B cell (primary cell): ENCODE measurements at regions not wholly inside any gene's neighbourhood (a gene's known extent, or its start where the extent isn't known, plus 50 kb on each side); places are given as distances from the start of the nearest gene placed in this dataset.

Source experiments
- ATAC-seq: fragments of 200-7000 bp; cut with Tn5 transposase; one replicate; pipeline ENCODE4 v1.10.0; 2021; ENCODE audit warnings: low read depth, mild to moderate bottlenecking, moderate number of reproducible peaks, moderate library complexity
- CTCF ChIA-PET: fragments of 350-600 bp; sonication (Branson Sonifier 250); formaldehyde crosslinking; loops from one replicate; lab custom pipeline; 2021; ENCODE audit warnings: antibody characterized with exemption, inconsistent platforms; lab: Charles Lee
- POLR2A ChIA-PET: fragments of 350-600 bp; sonication (Branson Sonifier 250); formaldehyde crosslinking; loops from one replicate; lab custom pipeline; 2021; ENCODE audit warnings: antibody characterized with exemption; lab: Charles Lee
- DNase-seq: peaks from one replicate; pipeline ENCODE4 v3.0.0; 2013
- H2AFZ ChIP-seq: 2 replicates; pipeline ENCODE4 v1.6.1; 2012; ENCODE audit warnings: mild to moderate bottlenecking, low read depth, low read length; ENCODE audit not compliant: insufficient read depth, poor library complexity, severe bottlenecking
- H3K27ac ChIP-seq, 2 donors: 1 replicate in 1 of 2; 2 replicates in 1 of 2; pipeline ENCODE4 v1.5.1; 2012 to 2013; ENCODE audit warnings: low read length in 2 of 2, mild to moderate bottlenecking in 2 of 2, moderate library complexity in 1 of 2
- H3K27me3 ChIP-seq, 4 experiments: fragments of 200-600 bp in 1 of 4; sonication (generic) in 1 of 4; replicated peaks in 1 of 4; 1 replicate in 2 of 4; 2 replicates in 2 of 4; pipeline versions ENCODE4 v1.6.1 to v1.7.0; 2013 to 2016; ENCODE audit warnings: low read length in 3 of 4, mild to moderate bottlenecking in 2 of 4, mixed read lengths in 1 of 4, moderate library complexity in 1 of 4; ENCODE audit not compliant: insufficient read depth in 4 of 4, control insufficient read depth in 3 of 4; ENCODE audit errors: control extremely low read depth in 1 of 4
- H3K36me3 ChIP-seq, 2 experiments: replicated peaks in 1 of 2; 1 replicate in 1 of 2; 2 replicates in 1 of 2; pipeline versions ENCODE4 v1.6.1 to v1.7.1; 2013; ENCODE audit warnings: low read length in 1 of 2; ENCODE audit not compliant: insufficient read depth in 2 of 2, control insufficient read depth in 1 of 2; ENCODE audit errors: control extremely low read depth in 1 of 2, extremely low read depth in 1 of 2
- H3K4me1 ChIP-seq, 2 donors: fragments of 200-600 bp in 1 of 2; sonication (generic) in 1 of 2; 1 replicate in 1 of 2; 2 replicates in 1 of 2; pipeline versions ENCODE4 v1.5.1 to v1.6.1; 2013 to 2017; ENCODE audit warnings: low read length in 2 of 2; ENCODE audit not compliant: control insufficient read depth in 2 of 2, insufficient read depth in 2 of 2
- H3K4me2 ChIP-seq: replicated peaks from 2 replicates; pipeline ENCODE3; 2012; ENCODE audit warnings: mild to moderate bottlenecking, low read depth, low read length; ENCODE audit not compliant: poor library complexity, severe bottlenecking
- H3K4me3 ChIP-seq, 5 experiments: fragments of 200-600 bp in 1 of 5; sonication (generic) in 1 of 5; 1 replicate in 3 of 5; 2 replicates in 2 of 5; pipeline versions ENCODE4 v1.5.1 to v1.7.0; 2011 to 2016; ENCODE audit warnings: low read length in 4 of 5, mild to moderate bottlenecking in 4 of 5, low read depth in 2 of 5, control low read depth in 1 of 5, moderate library complexity in 1 of 5; ENCODE audit not compliant: insufficient read depth in 1 of 5; ENCODE audit errors: control extremely low read depth in 1 of 5, extremely low read depth in 1 of 5
- H3K79me2 ChIP-seq: fragments of 200-600 bp; sonication (generic); one replicate; pipeline ENCODE4 v1.6.0; 2016; ENCODE audit warnings: low read length; ENCODE audit not compliant: control insufficient read depth, insufficient read depth
- H3K9ac ChIP-seq: fragments of 200-600 bp; sonication (generic); 2 replicates; pipeline ENCODE4 v1.6.1; 2017; ENCODE audit warnings: mild to moderate bottlenecking, low read length, moderate library complexity
- H3K9me3 ChIP-seq, 3 donors: one replicate each; pipeline versions ENCODE4 v1.6.1 to v1.7.1; 2013; ENCODE audit warnings: low read length in 2 of 3; ENCODE audit not compliant: control insufficient read depth in 2 of 3, insufficient read depth in 1 of 3; ENCODE audit errors: control extremely low read depth in 1 of 3
- H4K20me1 ChIP-seq: 2 replicates; pipeline ENCODE4 v1.6.0; 2012; ENCODE audit warnings: mild to moderate bottlenecking, low read length; ENCODE audit not compliant: insufficient read depth, control insufficient read depth, poor library complexity, severe bottlenecking
- H3K27ac Mint-ChIP-seq: one replicate; pipeline ENCODE4 v1.8.0; 2021; ENCODE audit warnings: mixed read lengths
- H3K27me3 Mint-ChIP-seq: one replicate; pipeline ENCODE4 v1.8.0; 2021; ENCODE audit warnings: mixed read lengths
- H3K4me1 Mint-ChIP-seq: one replicate; pipeline ENCODE4 v1.8.0; 2021; ENCODE audit warnings: mixed read lengths
- H3K4me3 Mint-ChIP-seq: one replicate; pipeline ENCODE4 v1.8.0; 2021; ENCODE audit warnings: mixed read lengths
- H3K9me3 Mint-ChIP-seq: one replicate; pipeline ENCODE4 v1.8.0; 2022; ENCODE audit warnings: mixed read lengths; ENCODE audit not compliant: insufficient read depth
- EZH2 ChIP-seq: IDR thresholded peaks from 2 replicates; pipeline ENCODE4 v1.6.1; 2012; ENCODE audit warnings: borderline replicate concordance, low read depth, mild to moderate bottlenecking, moderate library complexity, low read length; ENCODE audit not compliant: insufficient read depth, poor library complexity, severe bottlenecking
- WGBS: methylation state at CpG from one replicate; pipeline ENCODE4 v1.1.5; 2013; ENCODE audit warnings: missing lambda C conversion rate; ENCODE audit not compliant: insufficient coverage; 5-methylcytosine and 5-hydroxymethylcytosine counted together
- intact Hi-C: fragments of 100-400 bp; cut with micrococcal nuclease; formaldehyde crosslinking; loops from one replicate; pipeline ENCODE4 v1.10.0; 2022
- TF ChIP-seq, protein P1 (sequence below): fragments of 200-600 bp; IDR thresholded peaks from one replicate; pipeline ENCODE4 v1.8.0; 2022; ENCODE audit warnings: antibody characterized with exemption, mild to moderate bottlenecking

- H3K9me3 Mint-ChIP-seq: no peaks in the 10 kb centered on the region
- 86% methylated on average over 2 of the region's 3 CpGs for WGBS
- H3K27me3 Mint-ChIP-seq: peaks cover 9% of the 10 kb centered on the region
- ChIA-PET POLR2A (no interaction called here), CTCF (interaction anchor here (0.8 to 2.1 kb wide), 2 partner anchors 18 to 389 kb away, joined by 3 to 12 read pairs; no protein-coding TSS in a partner anchor)
- Histone ChIP-seq H3K9me3 (peaks cover 0 to 1% (median 0%) of the 10 kb centered on the region in 3 donors), H3K79me2 (no peaks in the 10 kb centered on the region), H3K9ac (no peak overlapping the region), H3K27ac (no peak overlapping the region), H2AFZ (no peak overlapping the region), H3K36me3 (no peaks in the 10 kb centered on the region), H4K20me1 (no peaks in the 10 kb centered on the region), H3K4me3 (no peak overlapping the region), H3K27me3 (peaks cover 0 to 4% (median 0%) of the 10 kb centered on the region in 4 experiments), H3K4me1 (no peaks in the 10 kb centered on the region), H3K4me2 (no peak overlapping the region)
- no peak overlapping the region for H3K4me3 Mint-ChIP-seq
- intact Hi-C loops: no loop called here
- H3K27ac Mint-ChIP-seq: no peak overlapping the region
- H3K4me1 Mint-ChIP-seq: no peaks in the 10 kb centered on the region
- DNase-seq: no peak
- no peak for ATAC-seq
- TF ChIP-seq, protein P1, sequence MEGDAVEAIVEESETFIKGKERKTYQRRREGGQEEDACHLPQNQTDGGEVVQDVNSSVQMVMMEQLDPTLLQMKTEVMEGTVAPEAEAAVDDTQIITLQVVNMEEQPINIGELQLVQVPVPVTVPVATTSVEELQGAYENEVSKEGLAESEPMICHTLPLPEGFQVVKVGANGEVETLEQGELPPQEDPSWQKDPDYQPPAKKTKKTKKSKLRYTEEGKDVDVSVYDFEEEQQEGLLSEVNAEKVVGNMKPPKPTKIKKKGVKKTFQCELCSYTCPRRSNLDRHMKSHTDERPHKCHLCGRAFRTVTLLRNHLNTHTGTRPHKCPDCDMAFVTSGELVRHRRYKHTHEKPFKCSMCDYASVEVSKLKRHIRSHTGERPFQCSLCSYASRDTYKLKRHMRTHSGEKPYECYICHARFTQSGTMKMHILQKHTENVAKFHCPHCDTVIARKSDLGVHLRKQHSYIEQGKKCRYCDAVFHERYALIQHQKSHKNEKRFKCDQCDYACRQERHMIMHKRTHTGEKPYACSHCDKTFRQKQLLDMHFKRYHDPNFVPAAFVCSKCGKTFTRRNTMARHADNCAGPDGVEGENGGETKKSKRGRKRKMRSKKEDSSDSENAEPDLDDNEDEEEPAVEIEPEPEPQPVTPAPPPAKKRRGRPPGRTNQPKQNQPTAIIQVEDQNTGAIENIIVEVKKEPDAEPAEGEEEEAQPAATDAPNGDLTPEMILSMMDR: no peak
- TF ChIP-seq EZH2: no peak
Measured at GRCh38 chr4:67394879-67395278, 150.4 kb downstream of the CENPC start.

DNA sequence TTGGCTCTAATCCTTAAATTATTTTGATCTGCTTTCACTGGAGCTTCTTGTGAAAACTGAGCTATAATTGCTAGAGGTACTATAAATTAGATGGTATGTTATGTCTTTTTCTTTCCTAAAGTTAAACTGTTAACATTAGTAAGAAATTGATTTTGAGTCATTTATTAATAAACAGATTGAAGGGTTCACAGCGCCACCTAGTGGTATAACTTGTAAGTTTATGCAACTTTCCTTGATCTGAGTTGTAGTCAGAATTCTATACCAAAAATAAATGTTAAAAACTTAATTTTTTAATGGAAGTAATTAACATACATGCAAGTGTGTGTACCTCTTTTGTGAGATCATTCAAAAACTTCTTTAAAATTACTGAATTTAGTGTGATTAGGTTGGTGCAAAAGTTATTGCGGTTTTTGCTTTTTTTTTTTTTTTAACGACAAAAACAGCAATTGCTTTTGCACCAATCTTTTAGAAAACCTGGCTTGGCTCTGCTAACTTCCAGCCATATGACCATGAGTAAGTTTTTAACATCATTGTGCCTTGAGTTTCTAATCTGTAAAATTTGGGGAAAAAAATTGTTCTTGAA, 151.5 kb downstream of the CENPC start:
- no peak for TF ChIP-seq EZH2
- TF ChIP-seq, protein P1: peak; percentile 94
- Mint-ChIP-seq H3K27me3 (peaks cover 9% of the 10 kb centered on the region), H3K4me3 (no peak overlapping the region), H3K4me1 (no peaks in the 10 kb centered on the region), H3K27ac (no peak overlapping the region), H3K9me3 (no peaks in the 10 kb centered on the region)
- no peaks in the 10 kb centered on the region for H3K36me3 ChIP-seq
- H3K79me2 ChIP-seq: no peaks in the 10 kb centered on the region
- H3K9ac ChIP-seq: no peak overlapping the region
- H3K4me1 ChIP-seq: no peaks in the 10 kb centered on the region
- no peaks in the 10 kb centered on the region for H4K20me1 ChIP-seq
- H3K27me3 ChIP-seq: peaks cover 0 to 4% (median 0%) of the 10 kb centered on the region in 4 experiments
- H3K4me3 ChIP-seq: no peak overlapping the region
- peak; percentile 51 for DNase-seq
- ATAC-seq: no peak
- intact Hi-C loops: no loop called here
- H3K27ac ChIP-seq: no peak overlapping the region
- H2AFZ ChIP-seq: no peak overlapping the region
- ChIA-PET POLR2A (interaction anchor here (0.7 kb wide), 1 partner anchor 10 kb away, joined by 5 read pairs; no protein-coding TSS in a partner anchor), CTCF (interaction anchor here (1.0 to 2.6 kb wide), 5 partner anchors 8 to 84 kb away, joined by 3 to 14 read pairs (median 5); no protein-coding TSS in a partner anchor)
- no CpG with 5 or more reads among the region's 3 CpGs for WGBS
- peaks cover 0 to 1% (median 0%) of the 10 kb centered on the region in 3 donors for H3K9me3 ChIP-seq
- H3K4me2 ChIP-seq: no peak overlapping the region
